ENCODE measurements at regions not wholly inside any gene's neighbourhood (a gene's known extent, or its start where the extent isn't known, plus 50 kb on each side); places are given as distances from the start of the nearest gene placed in this dataset.

DNA sequence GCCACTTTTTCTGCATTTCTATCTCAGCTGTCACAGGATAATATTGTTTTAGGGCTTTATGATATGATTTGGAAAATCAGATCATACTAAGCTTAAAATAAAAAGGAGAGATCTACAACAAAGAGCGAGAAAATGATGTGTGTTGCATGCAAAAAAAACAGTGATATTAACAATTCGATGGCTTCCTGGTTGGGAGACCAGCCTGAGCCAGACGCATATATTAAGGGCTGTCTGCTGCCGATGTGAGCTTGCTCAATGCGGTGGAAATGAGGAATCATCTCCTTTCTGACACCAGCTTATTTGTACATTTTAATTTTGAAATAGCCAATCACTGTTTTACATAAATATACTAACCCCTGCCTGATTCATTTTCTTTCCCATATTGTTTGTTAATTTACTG is 862.6 kb downstream of the USP25 start:
- no peak overlapping the region for H3K27ac ChIP-seq
- 77 to 85% (median 79%) methylated on average over 5 of the region's 5 CpGs for WGBS, 5 donors
- H3K4me3 ChIP-seq: no peak overlapping the region
- no peaks in the 10 kb centered on the region for H3K27me3 ChIP-seq (replicated peaks in 1 of 7)
- no peaks in the 10 kb centered on the region for H3K4me1 ChIP-seq
- H3K36me3 ChIP-seq: no peaks in the 10 kb centered on the region
- intact Hi-C loops (cut with DNase I; ENCODE audit: low total_unique reads): no loop called here
- TF ChIP-seq, protein P1, sequence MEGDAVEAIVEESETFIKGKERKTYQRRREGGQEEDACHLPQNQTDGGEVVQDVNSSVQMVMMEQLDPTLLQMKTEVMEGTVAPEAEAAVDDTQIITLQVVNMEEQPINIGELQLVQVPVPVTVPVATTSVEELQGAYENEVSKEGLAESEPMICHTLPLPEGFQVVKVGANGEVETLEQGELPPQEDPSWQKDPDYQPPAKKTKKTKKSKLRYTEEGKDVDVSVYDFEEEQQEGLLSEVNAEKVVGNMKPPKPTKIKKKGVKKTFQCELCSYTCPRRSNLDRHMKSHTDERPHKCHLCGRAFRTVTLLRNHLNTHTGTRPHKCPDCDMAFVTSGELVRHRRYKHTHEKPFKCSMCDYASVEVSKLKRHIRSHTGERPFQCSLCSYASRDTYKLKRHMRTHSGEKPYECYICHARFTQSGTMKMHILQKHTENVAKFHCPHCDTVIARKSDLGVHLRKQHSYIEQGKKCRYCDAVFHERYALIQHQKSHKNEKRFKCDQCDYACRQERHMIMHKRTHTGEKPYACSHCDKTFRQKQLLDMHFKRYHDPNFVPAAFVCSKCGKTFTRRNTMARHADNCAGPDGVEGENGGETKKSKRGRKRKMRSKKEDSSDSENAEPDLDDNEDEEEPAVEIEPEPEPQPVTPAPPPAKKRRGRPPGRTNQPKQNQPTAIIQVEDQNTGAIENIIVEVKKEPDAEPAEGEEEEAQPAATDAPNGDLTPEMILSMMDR (IDR thresholded peaks at IDR 0.05 in 8 of 11, conservative IDR thresholded peaks at IDR 0.05 in 3 of 11): no peak
- TF ChIP-seq POLR2A (IDR thresholded peaks at IDR 0.05): no peak
- no peak for TF ChIP-seq POLR2AphosphoS5 (IDR thresholded peaks at IDR 0.05)
- DNase-seq: no peak
- H3K9me3 ChIP-seq: no peaks in the 10 kb centered on the region

DNA sequence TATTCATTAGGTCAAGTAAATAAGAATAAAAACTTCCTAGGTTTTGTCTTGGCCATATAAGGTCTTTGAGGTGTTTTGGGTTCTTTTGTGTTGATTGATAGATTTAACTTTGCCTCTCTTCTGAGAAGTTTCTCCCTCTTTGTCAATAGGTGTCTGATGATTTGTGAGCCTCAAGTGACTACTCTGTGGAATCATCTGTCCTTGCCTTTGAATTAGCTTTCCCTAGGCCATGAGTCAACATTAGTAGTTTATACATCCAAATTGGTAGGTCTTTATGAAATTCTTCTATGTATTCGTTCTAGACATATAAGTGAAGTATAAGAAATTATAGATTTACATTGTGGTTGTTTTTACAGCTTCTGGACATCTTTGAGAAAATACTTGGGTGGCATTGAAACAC is 864.4 kb downstream of the USP25 start:
- intact Hi-C loops (cut with DNase I; ENCODE audit: low total_unique reads): no loop called here
- 64 to 79% (median 70%) methylated on average over 1 of the region's 1 CpG for WGBS, 5 donors
- H3K36me3 ChIP-seq: no peaks in the 10 kb centered on the region
- H3K27me3 ChIP-seq (replicated peaks in 1 of 7): no peaks in the 10 kb centered on the region
- no peak overlapping the region for H3K27ac ChIP-seq
- TF ChIP-seq POLR2AphosphoS5 (IDR thresholded peaks at IDR 0.05): no peak
- TF ChIP-seq, protein P1 (IDR thresholded peaks at IDR 0.05 in 8 of 11, conservative IDR thresholded peaks at IDR 0.05 in 3 of 11): no peak
- TF ChIP-seq POLR2A (IDR thresholded peaks at IDR 0.05): no peak
- no peaks in the 10 kb centered on the region for H3K4me1 ChIP-seq
- peaks cover 0 to 7% (median 0%) of the 10 kb centered on the region in 8 donors for H3K9me3 ChIP-seq
- no peak overlapping the region for H3K4me3 ChIP-seq
- DNase-seq: no peak

DNA sequence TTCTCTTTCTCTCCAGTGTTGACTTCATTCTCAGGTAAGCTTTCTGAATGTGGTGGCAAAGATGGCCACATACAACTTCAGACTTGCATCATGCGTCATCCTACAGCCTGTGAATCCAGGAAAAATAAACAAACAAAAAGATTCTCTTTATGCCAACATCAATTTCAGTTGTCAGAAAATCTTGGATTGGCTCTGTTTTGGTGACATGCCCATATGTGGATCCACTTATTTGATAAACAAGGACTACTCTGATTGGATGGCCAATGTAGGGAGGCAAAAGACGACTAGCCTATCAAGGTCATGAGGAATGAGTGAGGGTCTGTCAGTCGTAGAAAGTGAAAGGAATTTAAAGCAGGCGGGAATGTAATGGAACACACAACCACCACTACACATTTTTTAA is 866.6 kb downstream of the USP25 start:
- no peak overlapping the region for H3K27ac ChIP-seq
- no peaks in the 10 kb centered on the region for H3K4me1 ChIP-seq
- peaks cover 0 to 7% (median 0%) of the 10 kb centered on the region in 8 donors for H3K9me3 ChIP-seq
- H3K36me3 ChIP-seq: no peaks in the 10 kb centered on the region
- H3K4me3 ChIP-seq: no peak overlapping the region
- no peaks in the 10 kb centered on the region for H3K27me3 ChIP-seq (replicated peaks in 1 of 7)
- WGBS, 5 donors: 79 to 87% (median 81%) methylated on average over 4 of the region's 4 CpGs
- intact Hi-C loops (cut with DNase I; ENCODE audit: low total_unique reads): no loop called here
- DNase-seq: no peak
- TF ChIP-seq, protein P1 (IDR thresholded peaks at IDR 0.05 in 8 of 11, conservative IDR thresholded peaks at IDR 0.05 in 3 of 11): no peak
- no peak for TF ChIP-seq POLR2A (IDR thresholded peaks at IDR 0.05)
- TF ChIP-seq POLR2AphosphoS5 (IDR thresholded peaks at IDR 0.05): no peak

DNA sequence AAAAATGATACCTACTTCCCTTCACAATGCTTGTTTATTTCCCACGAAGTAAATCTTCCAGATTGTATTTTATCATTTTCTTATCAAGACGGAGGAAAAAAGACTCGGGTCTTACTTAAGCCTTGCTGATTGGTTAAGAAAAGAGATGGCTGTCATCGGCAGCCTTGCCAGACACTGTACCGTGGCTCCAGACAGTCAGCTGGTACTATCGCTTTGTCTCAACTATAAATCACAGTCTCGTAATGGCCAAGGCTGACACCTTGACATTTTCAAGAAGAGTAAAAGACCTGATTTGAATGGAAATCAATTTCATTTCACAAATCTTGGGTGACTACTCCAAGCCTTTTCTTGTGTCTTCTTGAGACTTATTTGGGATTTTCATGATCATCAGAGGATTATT is 868.0 kb downstream of the USP25 start:
- H3K27me3 ChIP-seq (replicated peaks in 1 of 7): no peaks in the 10 kb centered on the region
- H3K27ac ChIP-seq: no peak overlapping the region
- no peak overlapping the region for H3K4me3 ChIP-seq
- no peak for DNase-seq
- intact Hi-C loops (cut with DNase I; ENCODE audit: low total_unique reads): no loop called here
- H3K9me3 ChIP-seq: peaks cover 0 to 7% (median 0%) of the 10 kb centered on the region in 8 donors
- no peaks in the 10 kb centered on the region for H3K4me1 ChIP-seq
- TF ChIP-seq, protein P1 (IDR thresholded peaks at IDR 0.05 in 8 of 11, conservative IDR thresholded peaks at IDR 0.05 in 3 of 11): no peak
- TF ChIP-seq POLR2A (IDR thresholded peaks at IDR 0.05): no peak
- no peak for TF ChIP-seq POLR2AphosphoS5 (IDR thresholded peaks at IDR 0.05)
- H3K36me3 ChIP-seq: no peaks in the 10 kb centered on the region
- WGBS, 5 donors: 84 to 89% (median 87%) methylated on average over 7 of the region's 7 CpGs

All from spleen (tissue), 11 donors.